ENCODE measurements at regions not wholly inside any gene's neighbourhood (a gene's known extent, or its start where the extent isn't known, plus 50 kb on each side); places are given as distances from the start of the nearest gene placed in this dataset.

DNA sequence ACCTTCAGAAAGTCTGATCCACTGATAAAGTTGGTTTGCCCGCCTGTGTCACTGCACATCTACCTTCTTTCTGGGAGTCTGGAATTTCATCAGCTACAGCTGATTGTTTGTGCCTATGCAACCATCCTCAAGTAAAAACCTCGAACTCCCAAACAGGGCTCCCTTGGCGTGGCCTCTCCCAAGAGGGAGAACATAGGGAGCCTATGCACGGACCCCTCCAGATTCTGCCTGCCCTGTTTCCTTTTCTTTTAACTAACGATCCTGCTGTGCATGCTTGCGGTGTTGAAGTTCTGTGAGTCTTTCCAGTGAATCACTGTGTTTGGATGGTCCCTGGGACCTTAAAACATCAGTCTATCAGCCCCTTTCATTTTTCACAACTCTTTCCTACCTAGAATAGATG is 226.9 kb upstream of the SEMA3D start:
- Histone ChIP-seq H3K4me2 (ENCODE audit: low read depth, low read length, poor library complexity, severe bottlenecking) (no peak overlapping the region), H3K79me2 (ENCODE audit: insufficient read depth, low read length) (no peaks in the 10 kb centered on the region), H3K4me1 (ENCODE audit: insufficient read depth, low read length, poor library complexity, severe bottlenecking) (no peaks in the 10 kb centered on the region), H3K27me3 (ENCODE audit: insufficient read depth, low read length, poor library complexity, severe bottlenecking) (no peaks in the 10 kb centered on the region), H3K9ac (ENCODE audit: low read depth, low read length, poor library complexity, severe bottlenecking) (no peak overlapping the region), H2AFZ (ENCODE audit: low read length) (no peak overlapping the region), H3K4me3 (ENCODE audit: low read length, poor library complexity, severe bottlenecking) (no peak overlapping the region), H3K9me2 (replicated peaks; ENCODE audit: low read depth, low read length) (no peaks in the 10 kb centered on the region), H3K9me3 (ENCODE audit: insufficient read depth, low read depth, low read length) (no peaks in the 10 kb centered on the region), H4K20me1 (ENCODE audit: insufficient read depth, low read length, poor library complexity, severe bottlenecking) (no peaks in the 10 kb centered on the region), H3K36me3 (ENCODE audit: insufficient read depth, low read length) (no peaks in the 10 kb centered on the region), H3F3A (ENCODE audit: low read depth) (no peaks in the 10 kb centered on the region)
- TF ChIP-seq CTCF (conservative IDR thresholded peaks at IDR 0.05; ENCODE audit: low read length), result no peak
- no peak for TF ChIP-seq EZH2phosphoT487 (IDR thresholded peaks at IDR 0.05; ENCODE audit: borderline replicate concordance)

DNA sequence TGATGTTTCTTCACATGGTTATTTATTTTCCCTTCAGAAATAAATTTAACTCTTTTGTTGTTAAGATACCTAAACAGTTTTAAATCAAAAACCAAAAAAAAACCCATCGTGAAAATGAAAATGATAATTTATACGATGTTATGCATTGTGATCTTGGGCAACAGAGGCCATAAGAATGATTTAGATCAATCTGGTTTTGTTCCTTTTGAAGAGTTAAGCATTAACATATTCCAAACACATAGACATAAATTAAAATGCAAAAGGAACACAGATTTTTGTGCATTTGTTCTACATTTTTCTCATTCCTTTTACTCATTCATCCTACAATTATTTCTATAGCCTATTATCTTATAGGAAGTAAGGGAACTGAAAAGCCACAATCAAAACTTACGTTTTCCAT is 226.1 kb upstream of the SEMA3D start:
- H3K9me2 ChIP-seq (replicated peaks; ENCODE audit: low read depth, low read length), result no peaks in the 10 kb centered on the region
- TF ChIP-seq EZH2phosphoT487 (IDR thresholded peaks at IDR 0.05; ENCODE audit: borderline replicate concordance), result no peak
- TF ChIP-seq CTCF (conservative IDR thresholded peaks at IDR 0.05; ENCODE audit: low read length), result no peak

DNA sequence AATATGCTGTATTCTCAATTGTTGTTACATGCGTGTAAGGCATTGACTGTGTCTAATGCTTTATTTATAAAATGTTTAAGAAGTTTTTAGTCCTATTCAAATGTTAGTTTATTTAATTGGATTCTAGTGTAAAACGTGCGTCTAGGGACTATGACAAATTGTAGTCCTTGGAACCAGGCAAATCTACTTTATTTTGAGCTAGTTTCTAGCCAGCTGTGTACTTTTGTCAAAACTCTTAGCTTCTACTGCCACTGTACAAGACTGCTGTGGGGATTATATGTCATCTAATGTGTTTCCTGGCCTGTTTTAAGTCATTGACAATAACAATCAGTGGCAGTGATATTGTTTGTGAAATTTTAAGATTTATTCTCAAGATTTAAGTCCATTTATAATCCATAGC is 220.5 kb upstream of the SEMA3D start:
- no peaks in the 10 kb centered on the region for H3F3A ChIP-seq (ENCODE audit: low read depth)
- H3K36me3 ChIP-seq (ENCODE audit: insufficient read depth, low read length), result no peaks in the 10 kb centered on the region
- H3K4me3 ChIP-seq (ENCODE audit: low read length, poor library complexity, severe bottlenecking), result no peak overlapping the region
- H3K79me2 ChIP-seq (ENCODE audit: insufficient read depth, low read length), result no peaks in the 10 kb centered on the region
- no peaks in the 10 kb centered on the region for H3K9me2 ChIP-seq (replicated peaks; ENCODE audit: low read depth, low read length)
- no peaks in the 10 kb centered on the region for H3K9me3 ChIP-seq (ENCODE audit: insufficient read depth, low read depth, low read length)
- H3K9ac ChIP-seq (ENCODE audit: low read depth, low read length, poor library complexity, severe bottlenecking), result no peak overlapping the region
- H3K4me1 ChIP-seq (ENCODE audit: insufficient read depth, low read length, poor library complexity, severe bottlenecking), result no peaks in the 10 kb centered on the region
- no peaks in the 10 kb centered on the region for H3K27me3 ChIP-seq (ENCODE audit: insufficient read depth, low read length, poor library complexity, severe bottlenecking)
- no peak overlapping the region for H3K4me2 ChIP-seq (ENCODE audit: low read depth, low read length, poor library complexity, severe bottlenecking)
- H2AFZ ChIP-seq (ENCODE audit: low read length), result no peak overlapping the region
- no peaks in the 10 kb centered on the region for H4K20me1 ChIP-seq (ENCODE audit: insufficient read depth, low read length, poor library complexity, severe bottlenecking)
- no peak for TF ChIP-seq CTCF (conservative IDR thresholded peaks at IDR 0.05; ENCODE audit: low read length)
- TF ChIP-seq EZH2phosphoT487 (IDR thresholded peaks at IDR 0.05; ENCODE audit: borderline replicate concordance), result no peak

More for the DNA sequence above, 226.1 kb upstream of the SEMA3D start:
- Histone ChIP-seq H3K4me1 (ENCODE audit: insufficient read depth, low read length, poor library complexity, severe bottlenecking) (no peaks in the 10 kb centered on the region), H3K27me3 (ENCODE audit: insufficient read depth, low read length, poor library complexity, severe bottlenecking) (no peaks in the 10 kb centered on the region), H3K4me3 (ENCODE audit: low read length, poor library complexity, severe bottlenecking) (no peak overlapping the region), H3K36me3 (ENCODE audit: insufficient read depth, low read length) (no peaks in the 10 kb centered on the region), H2AFZ (ENCODE audit: low read length) (no peak overlapping the region), H3K9ac (ENCODE audit: low read depth, low read length, poor library complexity, severe bottlenecking) (no peak overlapping the region), H3F3A (ENCODE audit: low read depth) (no peaks in the 10 kb centered on the region), H3K79me2 (ENCODE audit: insufficient read depth, low read length) (no peaks in the 10 kb centered on the region), H3K9me3 (ENCODE audit: insufficient read depth, low read depth, low read length) (no peaks in the 10 kb centered on the region), H4K20me1 (ENCODE audit: insufficient read depth, low read length, poor library complexity, severe bottlenecking) (no peaks in the 10 kb centered on the region), H3K4me2 (ENCODE audit: low read depth, low read length, poor library complexity, severe bottlenecking) (no peak overlapping the region)

Measured in Loucy (cell line).